ENCODE measurements at regions not wholly inside any gene's neighbourhood (a gene's known extent, or its start where the extent isn't known, plus 50 kb on each side); places are given as distances from the start of the nearest gene placed in this dataset.

- no peak overlapping the region for H3K4me3 ChIP-seq (ENCODE audit: low read depth, low read length)
- no peak for DNase-seq (ENCODE audit: low read depth)
- no peak for TF ChIP-seq CTCF (conservative IDR thresholded peaks at IDR 0.05; ENCODE audit: low read depth, low read length)
Observed at GRCh38 chr9:93900971-93901861, 53.9 kb downstream of the BARX1 start.

GRCh38 chr9:93900436-93900819 is 54.7 kb downstream of the BARX1 start:
- no peak overlapping the region for H3K4me3 ChIP-seq (ENCODE audit: low read depth, low read length)
- no peak for TF ChIP-seq CTCF (conservative IDR thresholded peaks at IDR 0.05; ENCODE audit: low read depth, low read length)
- no peak for DNase-seq (ENCODE audit: low read depth)

- DNase-seq (ENCODE audit: low read depth): no peak
- TF ChIP-seq CTCF (conservative IDR thresholded peaks at IDR 0.05; ENCODE audit: low read depth, low read length): no peak
- no peak overlapping the region for H3K4me3 ChIP-seq (ENCODE audit: low read depth, low read length)
Observed at GRCh38 chr9:93899609-93900435, 55.3 kb downstream of the BARX1 start.

- TF ChIP-seq CTCF (conservative IDR thresholded peaks at IDR 0.05; ENCODE audit: low read depth, low read length): no peak
- DNase-seq (ENCODE audit: low read depth): no peak
- H3K4me3 ChIP-seq (ENCODE audit: low read depth, low read length): no peak overlapping the region
Observed at GRCh38 chr9:93898502-93899426, 56.4 kb downstream of the BARX1 start.

- H3K4me3 ChIP-seq (ENCODE audit: low read depth, low read length): no peak overlapping the region
- DNase-seq (ENCODE audit: low read depth): no peak
Observed at GRCh38 chr9:93898026-93898425, 57.1 kb downstream of the BARX1 start.

More at GRCh38 chr9:93898026-93898425, 57.1 kb downstream of the BARX1 start:
- no peak for TF ChIP-seq CTCF (conservative IDR thresholded peaks at IDR 0.05; ENCODE audit: low read depth, low read length)

Measured in epithelial cell of proximal tubule (primary cell).